Suprapubic skin (tissue), 4 donors: ENCODE measurements at regions not wholly inside any gene's neighbourhood (a gene's known extent, or its start where the extent isn't known, plus 50 kb on each side); places are given as distances from the start of the nearest gene placed in this dataset.

Experiments
- POLR2A ChIP-seq, 2 donors: fragments of 450-650 bp; IDR thresholded peaks; one replicate each; pipeline ENCODE4 v1.6.1; 2017; ENCODE audit warnings: antibody characterized with exemption in 2 of 2, mild to moderate bottlenecking in 2 of 2, moderate library complexity in 2 of 2
- POLR2AphosphoS5 ChIP-seq, 3 donors: sonication (generic); formaldehyde crosslinking; IDR thresholded peaks; one replicate each; pipeline ENCODE4 v1.6.1; 2017; ENCODE audit warnings: antibody characterized with exemption in 3 of 3
- TF ChIP-seq, protein P1 (sequence below), 2 donors: fragments of 200-600 bp in 1 of 2; fragments of 450-650 bp in 1 of 2; sonication (generic) in 1 of 2; IDR thresholded peaks; one replicate each; pipeline ENCODE4 v1.5.1; 2016 to 2019; ENCODE audit warnings: antibody characterized with exemption in 2 of 2, mild to moderate bottlenecking in 1 of 2, moderate library complexity in 1 of 2

DNA sequence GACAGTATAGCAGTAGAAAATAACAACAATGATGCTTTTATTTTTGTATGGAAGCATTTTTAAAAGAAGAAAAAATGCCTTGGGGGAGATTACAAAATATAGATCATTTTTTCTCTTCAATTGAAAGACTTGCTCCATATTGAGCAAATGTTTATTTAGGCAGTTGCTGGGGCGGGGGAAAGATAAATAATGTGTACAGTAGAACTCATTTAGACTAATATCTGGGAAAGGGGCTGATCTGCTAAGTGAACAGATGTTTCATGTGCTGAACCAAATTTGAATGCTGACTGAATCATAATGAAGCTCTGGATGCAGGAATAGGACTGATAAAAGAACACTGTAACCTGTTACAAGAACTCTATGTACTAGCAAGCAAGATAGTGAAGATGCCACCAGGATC, 457.1 kb upstream of the TENM4 start:
- TF ChIP-seq POLR2AphosphoS5 (IDR thresholded peaks at IDR 0.05) (no peak), POLR2A (IDR thresholded peaks at IDR 0.05) (no peak)
- TF ChIP-seq, protein P1, sequence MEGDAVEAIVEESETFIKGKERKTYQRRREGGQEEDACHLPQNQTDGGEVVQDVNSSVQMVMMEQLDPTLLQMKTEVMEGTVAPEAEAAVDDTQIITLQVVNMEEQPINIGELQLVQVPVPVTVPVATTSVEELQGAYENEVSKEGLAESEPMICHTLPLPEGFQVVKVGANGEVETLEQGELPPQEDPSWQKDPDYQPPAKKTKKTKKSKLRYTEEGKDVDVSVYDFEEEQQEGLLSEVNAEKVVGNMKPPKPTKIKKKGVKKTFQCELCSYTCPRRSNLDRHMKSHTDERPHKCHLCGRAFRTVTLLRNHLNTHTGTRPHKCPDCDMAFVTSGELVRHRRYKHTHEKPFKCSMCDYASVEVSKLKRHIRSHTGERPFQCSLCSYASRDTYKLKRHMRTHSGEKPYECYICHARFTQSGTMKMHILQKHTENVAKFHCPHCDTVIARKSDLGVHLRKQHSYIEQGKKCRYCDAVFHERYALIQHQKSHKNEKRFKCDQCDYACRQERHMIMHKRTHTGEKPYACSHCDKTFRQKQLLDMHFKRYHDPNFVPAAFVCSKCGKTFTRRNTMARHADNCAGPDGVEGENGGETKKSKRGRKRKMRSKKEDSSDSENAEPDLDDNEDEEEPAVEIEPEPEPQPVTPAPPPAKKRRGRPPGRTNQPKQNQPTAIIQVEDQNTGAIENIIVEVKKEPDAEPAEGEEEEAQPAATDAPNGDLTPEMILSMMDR (IDR thresholded peaks at IDR 0.05) = no peak
